Bronchial epithelial cell (primary cell): ENCODE measurements at regions not wholly inside any gene's neighbourhood (a gene's known extent, or its start where the extent isn't known, plus 50 kb on each side); places are given as distances from the start of the nearest gene placed in this dataset.
A peak's percentile ranks its signal among the peaks of the same experiment; 100 is the strongest.

Source experiments
- DNase-seq: peaks from one replicate; pipeline ENCODE4 v3.0.0-alpha.2; 2010; ENCODE audit warnings: low read depth
- FAIRE-seq: peaks from 2 replicates; lab custom pipeline; 2011; peaks lifted over from hg19 to GRCh38; lab: Jason Lieb, UNC
- H3K27me3 ChIP-seq: 2 replicates; pipeline ENCODE4 v1.5.1; 2011; ENCODE audit warnings: low read length; ENCODE audit not compliant: control insufficient read depth, insufficient read depth
- H3K36me3 ChIP-seq: 2 replicates; pipeline ENCODE4 v1.5.1; 2011; ENCODE audit warnings: low read length; ENCODE audit not compliant: control insufficient read depth, insufficient read depth
- H3K4me3 ChIP-seq: 2 replicates; pipeline ENCODE4 v1.5.1; 2011; ENCODE audit warnings: mild to moderate bottlenecking, low read depth, low read length, control low read depth
- CTCF ChIP-seq: IDR thresholded peaks from 2 replicates; pipeline ENCODE4 v1.5.1; 2011; ENCODE audit warnings: mild to moderate bottlenecking, moderate library complexity, low read length, control low read depth, inconsistent platforms; ENCODE audit not compliant: insufficient read depth, severe bottlenecking

DNA sequence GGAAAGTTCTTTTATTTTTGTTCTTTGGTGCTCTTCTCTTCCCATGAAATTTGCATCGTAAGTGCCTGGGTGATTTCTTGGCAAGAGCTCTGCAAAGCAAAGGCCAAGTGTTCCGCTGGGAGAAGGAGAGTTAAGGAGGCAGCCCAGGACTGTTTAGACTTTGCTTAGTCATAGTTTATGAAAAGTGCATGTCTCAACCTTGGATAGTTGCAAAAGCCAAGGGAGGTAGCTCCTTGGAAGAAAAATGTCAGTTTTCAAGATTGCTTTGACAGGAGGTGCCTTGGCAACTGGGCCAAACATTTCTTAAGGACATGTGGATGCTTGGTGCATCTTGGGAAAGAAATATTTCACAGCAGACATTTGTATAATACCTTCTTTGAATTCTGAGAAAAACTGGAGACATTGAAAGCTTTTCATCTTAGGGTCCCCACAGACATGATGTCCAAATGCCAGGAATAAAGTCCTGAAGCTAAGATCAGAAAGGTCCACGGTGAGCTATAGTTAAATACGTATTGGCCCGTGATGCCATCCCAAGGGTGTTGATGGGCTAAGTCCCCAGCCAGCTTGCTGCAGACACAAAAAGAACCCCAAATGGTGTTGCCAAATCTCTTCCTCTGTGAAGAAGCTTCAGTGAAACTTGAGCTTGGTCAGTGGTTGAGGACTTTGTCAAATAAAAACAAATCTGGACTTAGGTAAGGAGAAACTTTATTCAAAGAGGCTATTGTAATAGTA, 96.3 kb upstream of the THUMPD2 start:
- DNase-seq = peak; percentile 87

DNA sequence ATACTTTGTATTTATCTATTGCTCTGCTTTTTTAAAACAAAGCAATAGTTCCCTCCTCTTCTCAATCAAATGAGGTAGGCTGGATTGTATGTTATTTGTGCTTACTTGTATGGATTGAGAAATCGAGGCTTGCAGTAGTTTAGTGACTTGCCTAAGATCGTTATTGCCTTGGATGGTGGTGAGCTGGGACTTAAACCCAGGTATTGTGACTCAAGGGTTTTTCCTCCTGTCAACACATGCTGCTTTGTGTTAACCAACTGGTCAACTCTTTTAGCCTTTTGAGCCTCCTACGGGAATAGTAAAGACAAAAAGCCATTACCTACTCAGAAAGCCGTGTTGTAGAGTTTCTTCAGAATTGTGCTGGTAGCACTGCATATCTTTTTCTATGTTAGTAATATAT, 95.2 kb upstream of the THUMPD2 start:
- Histone ChIP-seq H3K4me3 (no peak overlapping the region), H3K36me3 (no peaks in the 10 kb centered on the region), H3K27me3 (no peaks in the 10 kb centered on the region)
- no peak for TF ChIP-seq CTCF
- peak; percentile 36 for DNase-seq
- no peak for FAIRE-seq

More for the DNA sequence above, 96.3 kb upstream of the THUMPD2 start:
- no peak for TF ChIP-seq CTCF
- FAIRE-seq = no peak
- no peaks in the 10 kb centered on the region for H3K27me3 ChIP-seq
- H3K4me3 ChIP-seq = no peak overlapping the region
- H3K36me3 ChIP-seq = no peaks in the 10 kb centered on the region

GRCh38 chr2:39873586-39873985, 94.5 kb upstream of the THUMPD2 start:
- no peak for FAIRE-seq
- no peak for TF ChIP-seq CTCF
- no peak for DNase-seq
- Histone ChIP-seq H3K4me3 (no peak overlapping the region), H3K27me3 (no peaks in the 10 kb centered on the region), H3K36me3 (no peaks in the 10 kb centered on the region)

DNA sequence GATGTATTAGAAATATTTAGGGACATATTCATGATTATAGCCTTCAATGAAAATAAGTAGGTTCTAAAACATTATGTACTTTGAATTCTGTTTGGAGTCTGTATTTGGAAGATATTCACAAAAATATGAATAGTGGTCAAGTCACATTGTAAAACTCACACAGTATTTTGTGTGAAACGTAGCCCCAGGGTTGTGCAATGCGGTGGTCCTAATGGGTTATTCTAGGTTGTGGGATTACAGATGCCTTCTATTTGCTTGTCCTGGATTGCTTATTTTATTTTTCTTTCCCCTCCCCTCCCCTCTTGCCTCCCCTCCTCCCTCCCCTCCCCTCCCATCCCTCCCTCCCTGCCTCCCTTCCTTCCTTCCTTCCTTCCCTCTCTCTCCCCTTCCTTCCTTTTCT, 93.7 kb upstream of the THUMPD2 start:
- no peak for DNase-seq
- Histone ChIP-seq H3K4me3 (no peak overlapping the region), H3K27me3 (no peaks in the 10 kb centered on the region), H3K36me3 (no peaks in the 10 kb centered on the region)
- no peak for TF ChIP-seq CTCF
- FAIRE-seq = no peak

DNA sequence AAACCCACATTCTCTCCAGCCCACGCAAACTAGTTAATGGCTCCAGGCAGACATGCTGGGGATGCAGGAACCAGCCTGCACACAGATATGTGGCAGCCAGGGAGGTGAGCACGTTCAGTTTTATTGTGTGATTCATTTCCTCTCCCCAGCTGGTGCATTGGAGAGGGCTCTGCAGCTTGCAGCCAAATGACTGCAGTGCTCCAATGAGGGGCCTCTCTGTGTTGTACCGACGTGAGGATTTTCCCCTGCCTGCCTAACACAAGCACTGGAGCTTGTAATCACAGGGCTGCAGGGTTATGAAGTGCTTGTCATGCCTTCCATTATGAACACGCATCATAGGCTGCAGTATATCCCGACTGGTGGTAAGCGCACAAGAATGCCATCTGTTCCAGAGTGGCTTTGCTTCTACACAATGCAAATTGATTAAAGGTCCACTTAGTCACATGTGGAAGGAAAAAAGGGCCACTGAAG, 92.3 kb upstream of the THUMPD2 start:
- H3K4me3 ChIP-seq = no peak overlapping the region
- no peaks in the 10 kb centered on the region for H3K27me3 ChIP-seq
- no peak for FAIRE-seq
- H3K36me3 ChIP-seq = no peaks in the 10 kb centered on the region
- DNase-seq = peak; percentile 89
- no peak for TF ChIP-seq CTCF

GRCh38 chr2:39870871-39871270, 91.8 kb upstream of the THUMPD2 start:
- Histone ChIP-seq H3K36me3 (no peaks in the 10 kb centered on the region), H3K27me3 (no peaks in the 10 kb centered on the region), H3K4me3 (no peak overlapping the region)
- FAIRE-seq (no peak), DNase-seq (no peak)
- no peak for TF ChIP-seq CTCF
